K562 (cell line): ENCODE measurements at regions not wholly inside any gene's neighbourhood (a gene's known extent, or its start where the extent isn't known, plus 50 kb on each side); places are given as distances from the start of the nearest gene placed in this dataset.

Source experiments
- CBX3 ChIP-seq, 2 experiments: IDR thresholded peaks; 1 replicate in 1 of 2; 2 replicates in 1 of 2; pipeline ENCODE4 v1.6.1; 2012; ENCODE audit warnings: inconsistent platforms in 2 of 2, low read length in 2 of 2, borderline replicate concordance in 1 of 2, control low read depth in 1 of 2
- PHF21A ChIP-seq: fragments of 450-650 bp; IDR thresholded peaks from 2 replicates; pipeline ENCODE4 v1.6.1; 2017; ENCODE audit warnings: low read depth, borderline replicate concordance
- REST ChIP-seq, 2 experiments: fragments of 450-650 bp; formaldehyde crosslinking in 1 of 2; IDR thresholded peaks; 2 replicates each; pipeline versions ENCODE4 v1.4.0 to v1.6.1; 2014 to 2020; ENCODE audit warnings: mild to moderate bottlenecking in 2 of 2, borderline replicate concordance in 1 of 2, low read depth in 1 of 2
- U2AF1 ChIP-seq: fragments of 200-400 bp; formaldehyde crosslinking; optimal IDR thresholded peaks from 2 replicates; pipeline ENCODE3; 2017; ENCODE audit warnings: mild to moderate bottlenecking, low read depth, low read length, moderate library complexity

DNA sequence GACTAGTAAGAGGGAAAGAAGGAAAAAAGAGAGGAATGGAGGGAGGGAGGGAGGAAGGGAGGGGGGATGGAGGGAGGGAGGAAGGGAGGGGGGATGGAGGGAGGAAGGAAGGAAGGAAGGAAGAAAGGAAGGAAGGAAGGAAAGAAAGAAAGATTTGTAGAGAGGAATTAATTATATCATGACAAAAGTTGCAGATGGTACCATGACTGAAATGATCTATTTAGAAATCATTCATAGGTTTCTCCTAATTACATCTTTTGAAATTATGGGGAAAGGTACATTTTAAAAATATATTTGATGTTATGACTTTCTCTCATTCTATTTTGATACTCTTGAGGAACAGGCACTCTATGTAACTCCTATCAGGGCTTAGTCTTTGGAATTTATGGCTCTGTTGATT is 236.2 kb upstream of the BTG1 start (continued):
- TF ChIP-seq REST (IDR thresholded peaks at IDR 0.05; ENCODE audit: borderline replicate concordance), result no peak
- no peak for TF ChIP-seq REST (CRISPR knock-in tag; IDR thresholded peaks at IDR 0.05; ENCODE audit: low read depth)
- TF ChIP-seq U2AF1, result peak; percentile 31
- no peak for TF ChIP-seq CBX3 (IDR thresholded peaks at IDR 0.05; ENCODE audit: borderline replicate concordance in 1 of 2, low read length in 2 of 2)
- no peak for TF ChIP-seq PHF21A
